ENCODE measurements at regions not wholly inside any gene's neighbourhood (a gene's known extent, or its start where the extent isn't known, plus 50 kb on each side); places are given as distances from the start of the nearest gene placed in this dataset.

- no peak for TF ChIP-seq CTCF (conservative IDR thresholded peaks at IDR 0.05 in 1 of 2, IDR thresholded peaks at IDR 0.05 in 1 of 2; ENCODE audit: extremely low read depth in 1 of 2, insufficient read depth in 1 of 2, low read depth in 1 of 2, low read length in 2 of 2)
- no peak for TF ChIP-seq EZH2 (IDR thresholded peaks at IDR 0.05; ENCODE audit: borderline replicate concordance, low read length)
These were observed 109.9 kb upstream of the HEY2 start for GRCh38 chr6:125639466-125640020.
